Spleen (tissue), 11 donors: ENCODE measurements at regions not wholly inside any gene's neighbourhood (a gene's known extent, or its start where the extent isn't known, plus 50 kb on each side); places are given as distances from the start of the nearest gene placed in this dataset.
"Not testable (repeated sequence)": the region's sequence is repeated elsewhere in the genome, so short reads cannot be mapped to it uniquely, and the experiment has no call there.

Source experiments
- DNase-seq: peaks from one replicate; pipeline ENCODE4 v3.0.0-alpha.2; 2020
- H3K27ac ChIP-seq, 8 donors: fragments of 200-600 bp; sonication (generic) in 7 of 8; 1 replicate in 4 of 8; 2 replicates in 4 of 8; pipeline versions ENCODE4 v1.5.0 to v1.8.0; 2016 to 2021; ENCODE audit warnings: inconsistent platforms in 4 of 8, mild to moderate bottlenecking in 4 of 8, moderate library complexity in 1 of 8
- H3K27me3 ChIP-seq, 7 donors: fragments of 200-600 bp; sonication (generic) in 6 of 7; replicated peaks in 1 of 7; 1 replicate in 4 of 7; 2 replicates in 3 of 7; pipeline versions ENCODE4 v1.5.0 to v1.8.0; 2016 to 2021; ENCODE audit warnings: inconsistent platforms in 3 of 7, mild to moderate bottlenecking in 1 of 7
- H3K36me3 ChIP-seq, 6 donors: fragments of 200-600 bp; sonication (generic) in 5 of 6; 1 replicate in 4 of 6; 2 replicates in 2 of 6; pipeline versions ENCODE4 v1.5.0 to v1.8.0; 2016 to 2021; ENCODE audit warnings: inconsistent platforms in 2 of 6
- H3K4me1 ChIP-seq, 6 donors: fragments of 200-600 bp; sonication (generic) in 5 of 6; 1 replicate in 3 of 6; 2 replicates in 3 of 6; pipeline versions ENCODE4 v1.5.0 to v1.8.0; 2016 to 2021; ENCODE audit warnings: inconsistent platforms in 3 of 6
- H3K4me3 ChIP-seq, 8 donors: fragments of 200-600 bp; sonication (generic) in 7 of 8; 1 replicate in 4 of 8; 2 replicates in 4 of 8; pipeline versions ENCODE4 v1.5.0 to v1.8.0; 2016 to 2021; ENCODE audit warnings: inconsistent platforms in 4 of 8, mild to moderate bottlenecking in 4 of 8, moderate library complexity in 2 of 8
- H3K9me3 ChIP-seq, 8 donors: fragments of 200-600 bp; sonication (generic) in 7 of 8; 1 replicate in 4 of 8; 2 replicates in 4 of 8; pipeline versions ENCODE4 v1.5.0 to v1.8.0; 2016 to 2021; ENCODE audit warnings: inconsistent platforms in 4 of 8
- CTCF ChIP-seq, 11 experiments: fragments of 200-600 bp in 7 of 11; fragments of 450-650 bp in 4 of 11; sonication (generic) in 4 of 11; IDR thresholded peaks in 8 of 11; conservative IDR thresholded peaks in 3 of 11; 1 replicate in 7 of 11; 2 replicates in 4 of 11; pipeline versions ENCODE4 v1.4.0 to v1.8.0; 2016 to 2021; ENCODE audit warnings: antibody characterized with exemption in 11 of 11, inconsistent platforms in 4 of 11, mild to moderate bottlenecking in 1 of 11
- POLR2A ChIP-seq, 3 donors: fragments of 450-650 bp; IDR thresholded peaks; one replicate each; pipeline ENCODE4 v1.5.1; 2017; ENCODE audit warnings: antibody characterized with exemption in 3 of 3, mild to moderate bottlenecking in 1 of 3
- POLR2AphosphoS5 ChIP-seq, 3 donors: sonication (generic); formaldehyde crosslinking; IDR thresholded peaks; one replicate each; pipeline ENCODE4 v1.5.1; 2017; ENCODE audit warnings: antibody characterized with exemption in 3 of 3
- WGBS, 5 donors: extraction: QIAGEN DNeasy Blood & Tissue Kit in 3 of 5; methylation state at CpG; one replicate each; pipeline versions ENCODE4 v1.1.5 to v1.1.7; 2013 to 2018; 5-methylcytosine and 5-hydroxymethylcytosine counted together
- intact Hi-C: fragments of 100-400 bp; cut with DNase I; formaldehyde crosslinking; loops from one replicate; pipeline ENCODE4 v1.15.0; 2023; ENCODE audit warnings: low total_unique reads
- donor health status: healthy with polysubstance abuse.
- donor health status: DM: no; HTN: no; CAD: no; lungs with moderate emphysema.
- donor health status: DM: no; HTN: no; CAD: no.
- donor health status: Bipolar disorder and iron deficiency.
- donor health status: healthy.
- donor health status: DM: no; HTN: no; CAD: no.
- donor health status: DM: yes; HTN: yes; CAD: no.

GRCh38 chr10:29363930-29364329 is 75.1 kb downstream of the LYZL1 start:
- intact Hi-C loops = not testable (repeated sequence)

GRCh38 chr10:29366206-29366605 is 77.3 kb downstream of the LYZL1 start:
- H3K27ac ChIP-seq, H3K36me3 ChIP-seq, intact Hi-C loops, H3K4me1 ChIP-seq, H3K4me3 ChIP-seq, DNase-seq, H3K9me3 ChIP-seq: not testable (repeated sequence)
- peaks cover 0 to 19% (median 0%) of the 10 kb centered on the region in 7 donors for H3K27me3 ChIP-seq
- WGBS, 5 donors = 76 to 98% (median 90%) methylated on average over 8 to 27 of the region's 27 CpGs

More at GRCh38 chr10:29363930-29364329, 75.1 kb downstream of the LYZL1 start:
- H3K27ac ChIP-seq, H3K9me3 ChIP-seq, DNase-seq, H3K27me3 ChIP-seq, H3K4me3 ChIP-seq, H3K36me3 ChIP-seq, H3K4me1 ChIP-seq: not testable (repeated sequence)
- WGBS, 5 donors = 82 to 91% (median 89%) methylated on average over 9 of the region's 9 CpGs

GRCh38 chr10:29369419-29369818 is 80.5 kb downstream of the LYZL1 start:
- intact Hi-C loops = no loop called here
- Histone ChIP-seq H3K4me3 (no peak overlapping the region), H3K27me3 (peaks cover 0 to 19% (median 0%) of the 10 kb centered on the region in 7 donors), H3K27ac (no peak overlapping the region), H3K36me3 (no peaks in the 10 kb centered on the region), H3K9me3 (no peaks in the 10 kb centered on the region), H3K4me1 (no peaks in the 10 kb centered on the region)
- DNase-seq = no peak
- TF ChIP-seq POLR2AphosphoS5 (IDR thresholded peaks at IDR 0.05) (no peak), POLR2A (IDR thresholded peaks at IDR 0.05) (no peak), CTCF (IDR thresholded peaks at IDR 0.05 in 8 of 11, conservative IDR thresholded peaks at IDR 0.05 in 3 of 11) (no peak)
- WGBS, 5 donors = 66 to 84% (median 76%) methylated on average over 5 of the region's 5 CpGs

- intact Hi-C loops = no loop called here
- H3K36me3 ChIP-seq = no peaks in the 10 kb centered on the region
- H3K4me3 ChIP-seq = no peak overlapping the region
- TF ChIP-seq POLR2AphosphoS5 (IDR thresholded peaks at IDR 0.05) (no peak), POLR2A (IDR thresholded peaks at IDR 0.05) (no peak), CTCF (IDR thresholded peaks at IDR 0.05 in 8 of 11, conservative IDR thresholded peaks at IDR 0.05 in 3 of 11) (no peak)
- H3K9me3 ChIP-seq = no peaks in the 10 kb centered on the region
- no peak for DNase-seq
- H3K27me3 ChIP-seq = peaks cover 0 to 19% (median 0%) of the 10 kb centered on the region in 7 donors
- no peak overlapping the region for H3K27ac ChIP-seq
- no peaks in the 10 kb centered on the region for H3K4me1 ChIP-seq
- 78 to 86% (median 80%) methylated on average over 17 of the region's 17 CpGs for WGBS, 5 donors
Measured at GRCh38 chr10:29370097-29371092, 81.5 kb downstream of the LYZL1 start.

GRCh38 chr10:29372920-29373319 is 84.0 kb downstream of the LYZL1 start:
- no peak overlapping the region for H3K4me3 ChIP-seq
- 62 to 80% (median 72%) methylated on average over 5 of the region's 5 CpGs for WGBS, 5 donors
- intact Hi-C loops = no loop called here

More at GRCh38 chr10:29372920-29373319, 84.0 kb downstream of the LYZL1 start:
- no peak for TF ChIP-seq CTCF (IDR thresholded peaks at IDR 0.05 in 8 of 11, conservative IDR thresholded peaks at IDR 0.05 in 3 of 11)
- no peak for TF ChIP-seq POLR2AphosphoS5 (IDR thresholded peaks at IDR 0.05)
- Histone ChIP-seq H3K27me3 (peaks cover 0 to 19% (median 0%) of the 10 kb centered on the region in 7 donors), H3K9me3 (no peaks in the 10 kb centered on the region), H3K27ac (no peak overlapping the region), H3K36me3 (no peaks in the 10 kb centered on the region), H3K4me1 (no peaks in the 10 kb centered on the region)
- DNase-seq = no peak
